GM19452 (cell line): ENCODE measurements at regions not wholly inside any gene's neighbourhood (a gene's known extent, or its start where the extent isn't known, plus 50 kb on each side); places are given as distances from the start of the nearest gene placed in this dataset.
"Not testable (repeated sequence)": the region's sequence is repeated elsewhere in the genome, so short reads cannot be mapped to it uniquely, and the experiment has no call there.

Experiments
- ATAC-seq: cut with Tn5 transposase; IDR thresholded peaks from one replicate; pipeline ENCODE4 v1.9.1; 2021; ENCODE audit not compliant: unreplicated experiment

- no peak for ATAC-seq
Observed at GRCh38 chr17:27049104-27049784, 244.7 kb upstream of the WSB1 start.

GRCh38 chr17:27065588-27065987 lies 228.3 kb upstream of the WSB1 start:
- ATAC-seq, result no peak

DNA sequence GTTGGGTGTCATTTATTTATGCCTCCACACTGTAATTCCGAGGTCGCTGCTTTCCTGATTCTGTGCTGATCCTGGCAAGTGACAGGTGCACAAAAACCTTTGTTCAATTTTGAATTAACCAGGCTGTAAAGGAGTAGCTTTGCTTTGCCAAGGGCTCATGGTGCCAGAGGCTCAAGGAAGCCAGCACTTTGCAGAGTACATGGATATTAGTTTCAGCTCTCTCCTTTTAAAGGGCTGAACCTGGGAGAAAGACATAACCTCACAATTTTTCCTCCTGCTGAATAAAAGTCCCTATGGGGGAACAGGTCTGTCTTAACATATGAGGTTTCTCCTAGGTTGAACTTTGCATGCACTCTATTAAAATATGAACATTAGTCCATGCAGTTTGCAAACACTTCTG lies 227.6 kb upstream of the WSB1 start:
- no peak for ATAC-seq

DNA sequence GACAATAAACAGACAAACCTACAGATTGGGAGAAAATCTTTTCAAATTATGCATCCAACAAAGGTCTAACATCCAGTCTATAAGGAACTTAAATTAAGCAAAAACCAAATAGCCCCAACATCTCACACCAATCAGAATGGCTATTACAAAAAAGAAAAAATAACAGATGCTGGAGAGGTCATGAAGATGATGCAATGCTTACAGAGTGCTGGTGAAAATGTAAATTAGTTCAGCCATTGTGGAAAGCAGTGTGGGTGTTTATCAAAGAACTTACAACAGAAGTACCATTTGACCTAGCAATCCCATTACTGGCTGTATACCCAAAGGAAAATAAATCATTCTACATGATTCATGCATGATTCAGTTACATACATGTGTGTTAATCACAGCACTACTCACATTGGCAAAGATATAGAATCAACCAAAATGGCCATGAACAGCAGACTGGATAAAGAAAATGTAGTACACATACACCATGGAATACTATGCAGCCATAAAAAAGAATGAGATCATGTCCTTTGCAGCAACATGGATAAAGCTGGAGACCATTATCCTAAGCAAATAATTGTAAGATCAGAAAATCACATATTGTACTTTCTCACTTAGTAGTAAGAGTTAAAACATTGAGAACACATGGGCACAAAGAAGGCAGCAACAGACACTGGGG lies 223.9 kb upstream of the WSB1 start:
- no peak for ATAC-seq

DNA sequence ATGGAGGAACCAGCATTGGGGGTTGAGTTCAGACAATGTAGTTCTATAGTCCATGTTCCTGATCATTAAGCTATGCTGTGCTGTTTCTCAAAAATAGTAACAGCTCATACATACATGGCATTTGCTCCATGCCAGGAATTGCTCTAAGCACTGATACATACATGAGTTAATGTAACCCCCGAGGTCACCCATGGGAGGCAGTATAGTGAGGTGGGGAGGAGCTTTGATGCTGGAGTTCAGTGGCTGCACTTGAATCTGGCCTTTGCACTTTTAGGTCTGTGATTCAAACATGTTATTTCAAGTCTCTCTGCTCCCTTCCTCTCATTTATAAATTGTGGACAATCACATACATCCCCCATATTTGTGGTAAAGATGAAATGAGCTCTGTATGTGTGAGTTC lies 223.1 kb upstream of the WSB1 start:
- ATAC-seq, result no peak

DNA sequence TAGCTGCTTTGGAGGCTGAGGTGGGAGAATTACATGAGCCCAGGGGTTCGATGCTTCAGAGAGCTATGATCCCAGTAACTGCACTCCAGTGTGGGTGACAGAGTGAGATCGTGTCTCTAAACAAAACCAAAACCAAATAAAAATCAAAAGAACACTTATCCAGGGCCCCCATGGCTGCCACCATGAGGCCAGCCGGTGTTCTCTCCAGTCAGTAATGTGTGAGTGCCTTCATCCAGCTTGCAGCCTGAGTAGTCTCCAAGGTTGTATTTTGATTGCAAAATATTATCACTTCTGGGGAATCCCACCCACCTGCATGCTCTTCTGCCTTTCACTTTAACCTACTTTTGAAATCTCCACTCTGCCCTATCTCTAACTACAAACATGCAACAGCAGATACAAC lies 221.0 kb upstream of the WSB1 start:
- ATAC-seq, result no peak

DNA sequence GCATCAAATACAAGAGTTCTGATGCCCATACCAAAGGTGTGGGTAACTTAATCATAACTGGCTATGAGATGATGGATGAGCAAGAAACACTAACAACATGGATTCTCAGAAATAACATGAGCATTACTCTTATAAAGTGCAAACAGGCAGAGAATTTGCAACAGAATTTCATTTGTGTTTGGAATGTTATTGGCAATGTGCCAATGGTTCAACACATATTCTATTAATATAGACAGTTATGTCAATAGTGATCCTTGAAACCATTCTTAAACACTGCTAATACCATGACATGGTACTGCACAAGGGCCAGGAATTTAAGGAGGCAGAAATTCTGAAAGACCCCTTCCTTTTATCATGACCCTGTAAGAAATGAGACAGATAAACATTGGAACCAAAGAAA lies 217.1 kb upstream of the WSB1 start:
- no peak for ATAC-seq

DNA sequence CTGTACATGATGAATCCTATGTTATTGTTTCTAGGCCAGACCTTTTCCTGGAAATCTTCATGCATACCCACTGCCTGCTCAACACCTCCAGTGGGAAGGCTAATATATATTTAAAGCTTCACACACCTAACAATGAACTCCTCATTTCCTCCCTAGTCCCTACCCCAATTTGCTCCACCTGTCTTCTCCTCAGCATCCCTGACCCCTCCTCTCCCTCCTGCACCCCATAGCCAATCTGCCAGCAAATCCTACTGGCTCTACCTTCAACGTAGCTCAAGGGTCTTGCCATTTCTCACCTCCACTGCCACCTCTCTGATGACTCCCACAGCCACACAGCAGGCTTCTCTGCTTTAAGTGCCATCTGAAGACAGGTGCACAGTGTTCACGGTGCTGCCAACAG lies 215.6 kb upstream of the WSB1 start:
- no peak for ATAC-seq

GRCh38 chr17:27079660-27080059 lies 214.3 kb upstream of the WSB1 start:
- ATAC-seq, result no peak

- ATAC-seq, result no peak
Observed at GRCh38 chr17:27081002-27081638, 212.8 kb upstream of the WSB1 start.

GRCh38 chr17:27082023-27082774 lies 211.7 kb upstream of the WSB1 start:
- no peak for ATAC-seq

- ATAC-seq, result no peak
Observed at GRCh38 chr17:27082775-27083154, 211.1 kb upstream of the WSB1 start.

DNA sequence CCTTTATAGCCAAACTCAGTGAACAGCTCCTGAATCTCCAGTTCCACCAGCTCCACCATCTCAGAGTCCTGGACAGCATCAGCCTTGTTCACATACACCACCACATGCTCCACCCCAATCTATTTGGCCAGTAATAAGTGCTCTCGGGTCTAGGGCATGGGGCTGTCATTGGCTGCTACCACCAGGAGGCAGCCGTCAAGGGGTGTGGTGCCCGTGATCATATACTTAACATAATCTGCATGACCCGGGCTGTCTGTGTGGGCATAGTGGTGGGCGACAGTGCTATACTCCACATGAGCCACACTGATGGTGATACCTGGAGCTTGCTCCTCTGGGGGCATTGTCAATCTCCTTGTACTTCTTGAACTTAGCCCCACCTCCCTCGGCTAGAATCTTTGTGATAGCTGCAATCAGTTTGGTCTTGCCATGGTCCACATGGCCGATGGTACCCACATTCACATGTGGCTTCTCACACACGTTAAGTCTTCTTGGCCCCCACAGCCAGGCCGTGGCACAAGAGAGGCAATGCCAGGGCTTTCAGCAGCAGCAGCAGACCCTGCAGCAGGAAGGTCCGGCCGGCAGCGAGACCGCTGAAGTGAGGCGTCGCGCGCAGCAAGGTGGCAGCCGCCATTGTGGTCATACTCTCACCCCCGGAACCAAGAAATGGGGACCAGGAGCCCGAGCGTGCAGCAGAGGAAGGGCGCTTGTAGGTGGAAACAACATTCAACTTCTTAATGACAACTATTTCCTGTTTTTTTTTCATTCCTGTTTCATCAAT lies 210.3 kb upstream of the WSB1 start:
- ATAC-seq, result no peak

DNA sequence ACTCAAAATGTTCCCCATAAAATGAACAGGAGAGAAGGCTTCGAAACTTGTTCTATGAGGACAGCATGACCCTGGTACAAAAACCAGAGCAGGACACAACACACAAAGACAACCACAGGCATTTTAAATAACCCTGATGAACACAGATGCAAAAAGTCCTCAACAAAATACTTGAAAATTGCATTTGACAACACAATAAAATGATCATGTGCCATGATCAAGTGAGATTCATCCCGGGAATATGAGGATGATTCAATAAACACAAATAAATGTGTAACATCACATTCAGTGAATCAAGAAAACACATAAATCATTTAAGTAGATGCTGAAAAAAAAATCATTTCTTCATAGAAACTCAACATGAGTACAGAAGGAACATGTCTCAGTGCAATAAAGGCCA lies 208.4 kb upstream of the WSB1 start:
- no peak for ATAC-seq

DNA sequence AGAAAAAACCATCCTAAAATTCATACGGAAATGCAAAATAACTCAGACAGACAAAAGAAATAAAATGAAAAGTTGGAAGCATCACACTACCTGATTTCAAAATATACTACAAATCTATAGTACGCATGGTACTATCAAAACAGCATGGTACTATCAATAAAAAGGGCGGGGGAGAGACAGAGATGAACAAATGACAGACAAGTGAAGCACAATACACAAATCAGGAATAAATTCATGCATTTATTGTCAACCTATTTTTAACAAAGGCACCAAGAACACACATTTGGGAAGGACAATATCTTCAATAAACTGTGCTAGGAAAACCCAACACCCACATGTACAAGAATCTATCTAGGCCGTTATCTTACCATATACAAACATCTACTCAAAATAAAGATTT lies 207.4 kb upstream of the WSB1 start:
- ATAC-seq, result no peak

- ATAC-seq, result no peak
Observed at GRCh38 chr17:27087935-27088766, 205.8 kb upstream of the WSB1 start.

DNA sequence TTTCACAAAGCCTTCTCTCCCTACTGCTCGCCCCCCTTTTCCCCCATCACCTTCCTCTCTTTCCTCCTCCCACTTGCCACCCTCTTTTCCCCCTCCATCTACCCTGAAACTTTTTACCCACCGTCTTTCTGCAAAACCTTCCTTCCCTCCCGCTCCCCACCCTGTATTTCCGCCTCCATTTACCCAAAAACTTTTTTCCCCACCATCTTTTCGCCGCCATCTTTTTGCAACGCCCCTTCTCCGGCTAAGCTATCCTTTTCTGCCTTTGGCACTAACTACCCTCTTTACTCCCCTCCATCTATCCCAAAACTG lies 205.2 kb upstream of the WSB1 start:
- ATAC-seq, result no peak

DNA sequence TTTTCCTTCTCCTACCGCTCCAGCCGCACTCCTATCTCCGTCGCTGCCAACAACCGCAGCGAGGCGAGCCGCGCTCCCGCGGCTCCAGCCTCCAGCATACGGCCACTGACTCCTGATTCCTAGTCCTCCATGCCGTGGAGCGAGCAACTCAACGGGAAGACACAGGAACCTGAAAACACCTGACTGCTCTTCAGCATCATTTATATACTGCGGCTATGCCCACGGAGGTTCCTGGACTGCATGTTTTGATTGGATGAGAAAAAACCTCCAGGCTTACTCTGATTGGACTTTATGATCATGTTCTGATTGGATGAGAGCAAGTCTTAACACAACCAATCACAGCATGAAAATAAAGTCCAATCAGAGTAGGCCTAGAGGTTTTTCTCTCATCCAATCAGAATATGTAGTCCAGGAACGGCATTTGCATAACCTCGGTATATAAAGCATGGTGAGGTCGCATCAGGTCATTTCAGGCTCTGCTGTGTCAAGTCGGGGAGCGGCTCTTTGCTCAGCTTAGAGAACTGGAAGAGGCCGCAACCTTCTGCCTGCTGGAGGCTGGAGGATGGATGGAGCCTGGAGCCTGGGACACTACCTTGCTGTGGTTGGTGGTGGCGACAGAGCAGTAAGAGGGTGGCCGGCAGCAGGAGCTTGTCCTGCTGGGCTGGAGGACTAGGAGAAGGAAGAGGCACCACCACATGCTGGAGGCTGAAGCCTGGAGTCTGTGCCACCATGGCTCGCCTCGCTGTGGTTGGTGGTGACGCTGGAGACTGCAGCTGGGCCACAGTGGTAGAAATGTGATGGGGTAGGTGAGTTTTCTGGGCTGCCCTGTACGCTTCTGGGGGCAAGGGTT lies 204.6 kb upstream of the WSB1 start:
- ATAC-seq, result not testable (repeated sequence)

DNA sequence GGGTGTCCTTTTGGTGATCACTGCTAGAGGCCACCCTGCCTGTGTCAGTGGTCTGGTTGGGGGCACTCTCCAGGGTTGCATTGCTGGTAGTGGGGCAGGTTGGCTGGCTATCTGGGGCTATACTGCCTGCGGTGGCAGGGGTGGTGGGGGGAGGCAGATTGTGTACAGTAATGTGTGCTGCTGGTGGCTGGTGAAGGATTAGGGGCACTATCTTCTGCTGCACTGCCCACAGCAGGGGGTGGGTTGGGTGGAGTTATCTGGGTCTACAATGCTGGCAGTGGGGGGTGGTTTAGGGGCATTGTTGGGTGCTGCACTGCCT lies 204.0 kb upstream of the WSB1 start:
- no peak for ATAC-seq
